Epidermal melanocyte (primary cell): ENCODE measurements at regions not wholly inside any gene's neighbourhood (a gene's known extent, or its start where the extent isn't known, plus 50 kb on each side); places are given as distances from the start of the nearest gene placed in this dataset.

Experiments
- DNase-seq: peaks from one replicate; pipeline ENCODE4 v3.0.0; 2011; ENCODE audit warnings: low spot score; ENCODE audit not compliant: insufficient read length

DNA sequence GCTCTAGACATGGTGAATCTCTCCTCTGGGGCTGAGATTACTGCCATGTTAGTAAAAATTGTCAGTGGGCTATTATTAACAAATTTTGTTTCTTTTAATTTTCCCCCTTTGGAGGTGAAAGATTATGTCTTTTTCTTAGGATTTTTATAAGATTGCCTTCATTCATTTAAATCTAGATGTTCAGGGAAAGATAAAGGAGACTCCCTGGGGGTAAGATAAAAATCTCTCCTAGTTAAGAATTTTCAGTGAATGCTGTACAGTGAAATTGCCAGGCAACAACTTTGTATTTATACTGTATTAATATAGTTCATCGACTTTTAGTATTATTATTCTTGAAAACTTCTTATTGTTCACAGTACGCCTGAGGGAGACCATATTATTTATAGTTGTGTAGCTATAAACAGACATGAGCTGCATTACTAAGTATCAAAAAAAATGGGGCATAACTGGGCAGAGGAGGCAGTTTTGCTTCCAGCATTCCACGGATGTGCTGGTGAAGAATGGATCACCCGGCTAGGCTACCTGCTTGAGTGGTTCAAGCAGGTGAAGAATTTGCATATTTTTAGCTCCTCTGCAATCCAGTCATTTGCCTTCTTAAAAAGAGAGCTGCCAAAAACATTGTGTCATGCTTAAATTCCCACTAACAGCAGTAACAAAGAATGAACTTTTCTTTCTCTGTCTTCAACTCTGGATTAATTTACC is 552.1 kb downstream of the DNAJB9 start:
- DNase-seq, result no peak

DNA sequence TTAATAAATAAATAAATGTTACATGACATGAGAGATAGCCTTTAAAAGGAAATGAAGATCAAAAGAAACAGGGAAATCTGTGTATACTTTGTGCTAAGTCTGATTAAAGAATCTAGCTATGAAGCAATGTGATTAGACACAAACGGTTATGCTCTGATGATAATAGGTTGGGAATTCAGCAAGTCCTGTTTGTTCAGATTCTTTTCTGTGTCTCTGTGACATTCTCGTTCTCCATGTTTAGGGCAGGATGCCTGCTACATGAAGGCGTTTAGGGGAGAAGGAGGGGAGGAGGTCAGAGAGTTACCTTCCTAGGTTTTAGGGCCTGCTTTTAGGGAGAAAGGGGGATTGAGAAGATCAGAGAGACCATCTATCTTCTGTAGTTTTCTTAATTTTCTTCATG is 555.3 kb downstream of the DNAJB9 start:
- no peak for DNase-seq

DNA sequence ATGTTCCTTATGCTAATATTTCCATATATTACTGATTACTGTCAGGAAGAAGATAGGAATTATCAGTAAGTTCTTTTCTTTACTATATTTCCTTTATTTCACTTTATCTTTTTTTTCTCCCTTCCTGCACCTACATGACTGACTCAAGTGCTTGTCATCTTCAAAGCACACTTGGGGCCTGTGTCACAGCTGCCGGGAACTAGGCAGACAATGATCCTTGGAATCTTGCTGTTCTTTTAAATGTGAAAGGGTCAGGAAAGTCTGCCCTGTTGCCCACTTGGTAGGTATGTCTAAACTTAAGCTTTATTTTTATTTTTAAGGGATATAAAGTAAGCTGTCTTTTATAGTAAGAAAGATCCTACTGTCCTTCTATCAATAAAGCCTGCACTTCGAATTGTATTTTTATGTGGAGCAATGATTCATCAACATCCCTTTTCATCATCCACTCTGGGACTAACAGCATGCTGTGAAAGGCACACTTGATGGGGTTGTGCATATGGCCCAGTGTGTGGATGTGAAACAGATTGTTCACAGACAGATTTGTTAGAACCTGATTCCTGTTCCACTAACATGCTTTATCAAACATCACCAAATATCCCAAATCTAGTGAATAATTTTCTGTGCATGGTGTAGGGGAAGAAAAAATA is 556.9 kb downstream of the DNAJB9 start:
- DNase-seq, result no peak

DNA sequence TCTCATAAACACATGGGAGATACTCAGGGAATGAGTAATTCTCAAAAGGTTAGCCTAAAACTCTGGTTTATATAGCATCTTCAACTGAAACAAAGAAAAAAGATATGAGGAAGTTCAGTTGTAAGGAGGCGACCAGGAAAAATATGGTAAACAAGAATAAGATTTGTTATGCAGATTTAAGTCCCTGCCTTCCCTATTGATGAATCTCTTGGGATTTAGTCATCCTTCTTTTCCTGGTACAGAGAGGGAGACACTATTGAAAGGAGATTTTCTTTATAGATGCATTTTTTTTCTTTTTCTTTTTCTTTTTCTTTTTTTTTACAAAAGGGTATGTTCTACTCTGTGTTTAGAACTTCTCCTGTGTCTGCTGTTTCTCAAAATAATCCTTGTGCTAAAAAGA is 557.5 kb downstream of the DNAJB9 start:
- no peak for DNase-seq

DNA sequence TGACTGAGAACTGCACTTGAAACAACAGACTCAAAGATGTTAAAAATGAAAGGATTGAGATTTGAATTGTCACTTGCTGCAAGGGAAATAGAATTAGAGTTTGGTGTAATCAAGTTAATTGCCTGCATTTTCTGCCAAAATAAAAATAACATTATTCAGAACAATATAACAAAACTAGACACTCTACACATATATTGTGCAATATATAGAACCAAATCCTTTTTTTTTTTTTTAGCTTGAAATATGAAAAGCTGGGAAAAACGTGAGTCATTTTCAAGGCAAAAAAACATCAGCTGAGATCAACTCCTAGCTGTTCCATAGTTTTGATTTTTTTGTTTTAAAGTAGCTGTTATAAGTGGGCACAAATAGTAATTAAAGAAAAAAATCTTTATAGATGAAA is 561.5 kb downstream of the DNAJB9 start:
- no peak for DNase-seq

DNA sequence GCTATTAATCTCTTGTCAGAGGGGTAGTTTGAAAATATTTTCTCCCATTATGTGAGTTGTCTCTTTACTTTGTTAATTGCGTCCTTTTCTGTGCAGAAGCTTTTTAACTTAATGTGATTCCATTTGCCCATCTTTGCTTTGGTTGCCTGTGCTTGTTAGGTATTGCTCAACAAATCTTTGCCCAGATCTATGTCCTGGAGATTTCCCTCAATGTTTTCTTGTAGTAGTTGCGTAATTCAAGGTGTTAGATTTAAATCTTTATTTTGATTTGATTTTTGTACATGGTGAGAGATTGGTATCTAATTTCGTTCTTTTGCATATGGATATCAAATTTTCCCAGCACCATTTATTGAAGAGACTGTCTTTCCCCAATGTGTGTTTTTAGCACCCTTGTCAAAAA is 567.2 kb downstream of the DNAJB9 start:
- no peak for DNase-seq

DNA sequence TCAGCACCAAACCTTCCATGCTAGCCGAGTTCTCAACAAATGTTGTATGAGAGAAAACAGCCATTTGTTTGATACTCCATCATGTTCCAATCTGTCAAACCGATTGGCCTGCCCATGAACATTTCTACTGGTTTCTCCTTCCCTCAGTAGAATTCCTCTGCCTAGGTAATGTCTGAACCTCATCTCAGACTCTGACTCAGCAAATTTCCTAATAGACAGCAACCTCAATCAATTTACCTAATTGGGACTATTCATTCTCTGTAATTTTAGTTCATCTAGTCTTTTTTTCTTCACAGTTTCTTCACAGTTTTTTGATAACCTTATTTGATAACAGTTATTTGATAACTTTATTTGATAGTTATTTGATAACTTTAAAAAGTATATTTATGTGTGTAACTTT is 585.1 kb downstream of the DNAJB9 start:
- no peak for DNase-seq

DNA sequence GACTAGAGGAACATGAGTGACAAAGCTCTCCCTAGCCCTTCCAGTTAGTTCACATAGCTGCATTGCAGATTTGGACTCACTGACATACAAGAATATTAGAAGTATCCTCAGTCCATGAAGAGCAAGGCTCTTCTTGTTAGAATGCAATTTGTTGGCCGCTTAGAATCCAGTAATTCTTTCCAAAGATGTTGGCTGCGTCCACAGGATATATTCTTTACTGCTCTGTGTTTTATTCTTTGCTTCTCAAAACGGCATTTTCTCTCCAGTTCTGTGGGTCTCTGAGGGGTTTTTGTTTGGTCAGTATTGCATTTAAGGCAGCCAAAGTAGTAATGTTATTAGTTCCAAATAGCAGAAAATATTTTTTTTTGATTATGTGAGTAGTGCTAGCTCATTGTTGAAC is 588.6 kb downstream of the DNAJB9 start:
- no peak for DNase-seq

DNA sequence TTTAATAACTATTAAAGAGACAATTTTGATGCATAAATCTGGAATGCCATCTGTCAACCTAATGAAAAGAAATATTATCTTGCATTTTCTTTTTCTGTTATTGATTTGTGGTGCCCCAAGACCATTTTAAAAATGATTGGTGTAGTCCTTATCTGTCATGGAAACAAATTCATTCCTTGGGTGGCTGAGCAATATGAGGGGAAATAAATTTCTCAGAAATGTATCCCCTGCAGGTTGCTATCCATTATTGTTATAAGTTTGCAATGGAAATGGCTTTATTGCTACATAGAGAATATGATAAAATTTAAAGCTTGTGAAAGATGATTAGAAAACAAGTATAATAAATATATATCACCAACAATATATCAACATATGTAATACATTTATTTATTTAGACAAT is 607.0 kb downstream of the DNAJB9 start:
- DNase-seq, result no peak

DNA sequence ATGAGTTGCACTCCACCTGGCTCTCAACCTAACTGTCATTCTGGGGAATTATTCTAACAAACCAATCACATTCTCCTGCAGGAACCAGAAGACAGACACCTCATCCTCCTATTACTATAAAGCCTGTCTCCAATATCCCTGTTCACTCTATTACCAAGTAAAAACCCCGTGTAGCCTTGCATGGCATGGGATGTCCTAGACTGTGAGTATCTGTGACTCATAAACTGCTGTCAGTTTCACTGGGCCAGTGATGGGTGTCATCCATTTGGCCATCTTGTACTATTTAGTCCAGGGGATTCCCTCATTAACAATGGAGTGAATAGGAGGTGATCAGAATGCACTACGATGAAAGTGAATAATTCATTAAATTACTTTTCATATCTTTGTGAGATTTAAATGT is 608.7 kb downstream of the DNAJB9 start:
- DNase-seq, result no peak

DNA sequence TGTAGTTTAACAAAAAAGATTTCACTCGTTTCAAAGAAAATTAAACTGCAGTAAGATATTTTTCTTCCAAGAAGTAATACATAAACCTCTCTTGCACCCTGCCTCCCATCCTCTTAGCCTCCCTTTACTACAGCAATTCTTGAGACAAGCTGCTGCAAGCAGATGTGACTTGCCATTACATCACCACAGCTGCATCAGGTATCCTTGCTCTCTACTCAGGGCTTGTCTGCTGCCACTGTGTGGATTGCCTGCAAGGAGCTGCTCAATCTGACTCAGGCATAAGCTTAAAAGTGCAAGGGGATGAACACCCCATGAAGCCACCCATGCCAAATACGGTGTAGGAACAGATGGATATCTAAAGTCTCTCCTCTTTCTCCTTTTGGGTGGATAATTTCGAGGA is 609.9 kb downstream of the DNAJB9 start:
- DNase-seq, result no peak

DNA sequence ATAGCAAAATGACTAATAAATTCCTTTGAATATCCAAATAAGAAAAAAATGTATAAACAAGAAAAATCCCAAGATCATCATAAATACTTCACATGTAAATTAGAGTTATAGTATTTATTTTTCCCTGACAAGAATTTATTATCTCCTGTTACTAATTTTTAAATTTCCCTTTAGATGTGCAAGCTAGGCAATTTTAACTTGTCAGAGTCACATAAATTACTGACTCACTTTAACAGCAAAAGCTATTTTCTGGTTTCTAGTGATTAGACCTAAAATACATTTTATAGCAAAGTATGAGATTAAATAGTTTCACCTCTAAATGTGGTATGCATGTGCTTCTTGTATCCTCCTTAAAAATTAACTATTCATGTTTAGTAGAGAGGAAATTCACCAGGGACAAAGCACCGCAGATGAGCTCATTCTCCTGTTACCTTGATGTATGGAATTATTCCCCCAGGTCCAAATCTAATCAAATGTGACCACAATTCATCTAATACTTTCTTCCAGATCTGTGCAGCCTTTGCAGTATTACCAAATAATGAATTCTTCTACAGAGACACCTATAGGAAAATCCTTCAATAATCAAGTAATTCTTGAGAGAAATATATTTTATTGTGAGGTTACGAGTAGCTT is 621.2 kb downstream of the DNAJB9 start:
- no peak for DNase-seq

DNA sequence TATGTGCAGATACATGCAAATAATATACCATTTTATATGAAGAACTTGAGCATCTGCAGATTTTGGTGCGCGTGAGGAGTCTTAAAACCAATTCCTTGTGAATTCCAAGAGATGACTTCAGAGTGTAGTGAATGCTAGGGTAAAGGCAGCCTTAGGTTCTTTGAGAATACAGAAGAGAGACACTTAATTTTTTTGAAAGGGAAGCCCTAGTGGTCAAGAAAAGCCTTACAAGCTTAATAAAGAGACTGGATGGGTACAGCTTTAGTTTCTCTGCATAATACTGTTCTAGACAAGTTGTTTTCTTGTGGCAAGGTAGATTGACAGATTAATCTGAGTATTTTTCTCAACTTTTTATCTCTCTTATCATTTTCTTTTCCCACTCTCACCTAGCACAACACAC is 636.5 kb downstream of the DNAJB9 start:
- no peak for DNase-seq

DNA sequence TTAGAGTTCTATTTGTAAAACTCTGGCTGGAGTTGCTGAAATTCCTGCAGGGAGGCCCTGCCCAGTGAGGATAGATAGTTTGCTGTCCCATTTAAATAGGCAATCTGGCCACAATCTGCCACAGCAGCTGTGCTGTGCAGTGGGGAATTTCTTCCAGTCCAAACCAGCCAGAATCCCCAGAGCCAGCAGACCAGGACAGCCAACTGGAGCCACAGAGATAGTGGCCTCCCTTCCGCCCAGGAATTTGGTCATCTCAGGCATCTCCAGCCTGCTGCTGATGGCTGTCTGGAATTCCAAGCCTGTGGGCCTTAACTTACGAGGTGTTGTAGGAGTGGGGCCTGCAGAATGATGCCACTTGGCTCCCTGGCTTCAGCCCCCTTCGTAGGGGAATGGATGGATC is 643.4 kb downstream of the DNAJB9 start:
- DNase-seq, result no peak

DNA sequence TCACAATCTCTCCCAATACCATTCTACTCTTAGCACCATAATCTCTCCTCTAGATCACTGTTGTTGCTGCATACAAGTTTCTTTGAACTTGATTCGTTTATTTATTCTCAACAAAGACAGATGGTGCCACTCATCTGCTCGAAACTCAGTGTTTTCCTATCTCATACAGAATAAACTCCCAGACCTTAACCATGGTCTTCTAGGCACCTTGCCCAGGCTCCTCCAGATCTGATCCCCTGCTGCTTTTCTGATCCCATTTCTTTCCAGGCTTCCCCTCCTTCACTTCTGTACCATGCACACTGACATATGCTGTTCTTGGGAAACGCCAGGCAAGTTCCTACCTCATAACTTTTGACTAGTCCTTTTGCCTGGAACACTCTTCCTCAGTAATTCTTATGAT is 645.7 kb downstream of the DNAJB9 start:
- no peak for DNase-seq

DNA sequence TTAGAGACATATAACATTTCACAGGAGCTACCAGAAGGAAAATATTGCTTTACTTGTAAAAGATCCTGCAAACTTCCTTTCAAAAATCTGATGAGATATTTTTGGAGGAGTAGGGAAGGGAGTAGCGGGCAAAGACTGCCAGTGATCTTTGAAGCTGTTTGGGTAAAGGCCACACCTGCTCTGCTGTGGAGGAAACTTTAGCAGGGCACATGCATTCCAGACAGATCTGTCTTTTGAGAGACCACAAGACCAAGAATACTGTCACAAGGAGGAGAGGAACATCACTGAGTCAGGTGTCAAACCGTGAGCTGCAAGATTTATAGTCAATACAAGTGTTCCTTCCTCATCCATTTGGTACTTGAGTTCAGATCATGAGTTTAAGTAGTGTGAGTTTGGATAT is 654.4 kb downstream of the DNAJB9 start:
- DNase-seq, result no peak

DNA sequence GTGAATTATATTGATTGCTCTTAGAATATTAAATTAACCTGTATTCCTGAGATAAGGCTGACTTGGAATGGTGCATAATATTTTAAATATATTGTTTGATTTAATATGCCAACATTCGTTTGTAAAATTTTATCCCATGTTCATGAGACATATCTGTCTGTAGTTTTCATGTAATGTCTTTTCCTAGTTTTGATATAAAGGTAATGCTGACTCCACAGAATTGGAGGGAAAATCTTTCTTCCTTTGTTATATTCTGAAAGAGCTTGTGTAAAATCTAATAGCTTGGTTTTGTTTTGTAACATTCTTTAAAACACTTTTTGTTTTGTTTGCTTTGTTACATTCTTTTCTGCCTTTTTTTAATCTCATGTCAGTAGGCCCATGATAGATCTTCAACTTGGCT is 657.0 kb downstream of the DNAJB9 start:
- no peak for DNase-seq

DNA sequence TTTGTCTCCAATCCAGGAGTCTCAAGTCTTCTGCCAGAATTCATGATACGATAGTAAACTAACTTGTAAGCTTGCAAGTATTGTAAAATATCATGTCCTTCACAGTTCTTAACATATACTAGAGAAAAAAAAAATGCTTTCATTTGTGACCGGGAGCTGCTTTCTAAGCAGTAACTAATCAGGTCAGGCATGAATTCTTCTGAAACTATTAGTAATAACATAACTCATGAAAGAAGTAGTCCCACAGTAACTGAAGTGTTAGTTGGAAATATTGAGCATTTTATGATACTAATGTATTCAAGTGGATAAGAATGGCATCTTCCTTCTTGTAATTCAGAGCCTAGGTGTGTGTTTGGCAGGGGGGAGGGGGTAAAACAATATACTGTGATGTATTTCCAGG is 665.6 kb downstream of the DNAJB9 start:
- no peak for DNase-seq

DNA sequence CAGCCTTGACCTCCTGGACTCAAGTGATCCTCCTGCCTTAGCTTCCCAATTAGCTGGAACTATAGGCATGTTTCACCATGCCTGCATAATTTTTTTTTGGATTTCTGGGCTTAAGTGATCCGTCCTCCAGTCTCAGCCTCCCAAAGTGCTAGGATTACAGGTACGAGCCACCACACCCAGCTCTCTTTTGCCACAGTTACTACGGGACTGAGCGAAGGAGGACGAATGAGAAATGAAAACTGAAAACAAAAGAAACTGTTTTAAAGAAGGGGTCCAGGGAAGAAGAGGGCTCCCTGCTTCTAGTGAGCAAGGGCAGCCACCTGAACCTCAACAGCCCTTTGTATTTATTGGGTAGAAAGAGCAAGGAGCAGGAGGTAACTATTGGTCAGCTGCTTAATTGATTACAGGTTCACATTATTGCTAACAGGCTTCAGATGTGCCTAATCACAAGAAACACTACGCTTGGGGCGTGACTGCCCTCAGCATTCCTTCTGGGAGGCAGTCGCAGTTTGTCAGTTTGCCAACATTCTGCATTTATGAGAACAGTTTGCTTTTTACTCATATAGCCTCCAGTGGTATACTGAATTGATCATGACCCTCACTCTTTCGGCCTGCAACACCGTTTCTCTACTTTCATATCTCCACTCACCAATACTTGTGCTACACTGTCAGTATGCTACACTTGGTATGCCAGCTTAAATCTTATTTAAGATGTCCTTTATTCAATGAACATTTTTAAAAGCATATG is 676.8 kb downstream of the DNAJB9 start:
- DNase-seq, result no peak

DNA sequence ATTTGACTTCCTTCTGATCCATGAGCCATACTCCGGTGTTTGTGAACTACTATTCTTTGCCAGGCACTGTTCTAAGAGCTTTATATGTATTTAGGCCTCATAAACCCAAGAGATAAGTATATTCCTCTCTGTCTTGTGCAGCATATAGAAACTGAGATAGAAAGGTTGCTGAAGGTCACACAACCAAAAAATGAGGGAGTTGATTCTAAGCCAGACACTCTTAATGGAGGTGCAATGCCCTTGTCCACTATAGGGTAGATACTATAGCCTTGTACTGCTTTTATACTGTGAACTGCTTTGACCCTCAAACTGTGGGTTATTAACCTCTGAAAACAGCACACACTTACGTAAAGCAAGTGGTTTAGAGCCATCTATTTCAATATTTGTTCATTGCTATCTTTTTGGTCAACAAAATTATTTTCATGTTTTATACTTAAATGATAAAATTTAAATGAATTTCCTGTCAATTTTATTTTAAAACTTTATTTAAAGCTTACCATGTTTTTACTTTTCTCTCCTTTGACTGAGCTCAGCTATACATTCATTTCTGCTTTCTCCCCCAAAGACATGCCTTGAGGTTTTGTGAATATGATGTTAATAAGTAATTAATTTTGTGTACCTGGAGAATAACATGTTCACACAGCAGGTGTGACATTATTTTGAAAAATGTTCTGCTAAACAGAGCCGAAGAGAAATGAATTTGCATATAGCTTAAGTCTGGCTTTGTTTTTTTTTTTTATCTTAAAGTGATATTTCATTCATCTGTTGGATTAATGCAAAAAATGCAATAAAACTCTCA is 687.3 kb downstream of the DNAJB9 start:
- no peak for DNase-seq

DNA sequence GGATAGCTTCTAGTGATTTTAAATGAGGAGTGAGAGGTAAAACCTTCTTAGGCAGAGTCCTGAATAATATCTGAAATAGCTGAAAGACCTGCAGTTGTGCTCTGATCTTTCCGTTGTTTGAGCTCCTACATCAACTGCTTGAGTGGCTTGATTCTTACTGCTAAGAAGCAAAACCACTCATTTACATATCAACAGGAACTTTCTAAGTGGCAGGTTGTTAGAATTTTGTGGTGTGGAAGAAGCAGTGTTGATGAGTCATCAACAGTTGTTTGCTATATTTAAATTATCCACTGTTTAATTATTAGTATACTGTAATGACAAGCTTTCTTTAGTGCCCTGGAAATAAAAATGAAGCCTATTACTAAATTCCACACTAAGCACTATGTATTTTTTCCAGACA is 689.5 kb downstream of the DNAJB9 start:
- no peak for DNase-seq

DNA sequence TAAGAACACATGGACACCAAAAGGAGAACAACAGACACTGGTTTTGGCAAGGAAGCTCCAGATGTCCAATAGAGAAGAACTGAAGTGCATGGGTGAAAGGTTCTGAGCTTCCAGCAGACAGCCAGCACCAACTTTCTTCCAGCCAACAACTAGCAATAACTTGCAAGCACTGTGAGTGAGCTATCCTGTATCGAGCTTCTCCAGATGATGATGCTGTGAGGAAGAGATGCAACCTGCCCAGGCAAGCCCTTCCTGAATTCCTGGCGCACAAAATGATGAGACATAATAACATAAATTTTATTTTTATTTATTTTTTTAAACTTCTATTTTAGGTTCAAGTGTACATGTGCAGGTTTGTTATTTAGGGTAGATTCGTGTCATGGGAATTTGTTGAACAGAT is 692.1 kb downstream of the DNAJB9 start:
- no peak for DNase-seq
